Germinal center (tissue), 1 donor: ENCODE measurements at regions not wholly inside any gene's neighbourhood (a gene's known extent, or its start where the extent isn't known, plus 50 kb on each side); places are given as distances from the start of the nearest gene placed in this dataset.
"Not testable (repeated sequence)": the region's sequence is repeated elsewhere in the genome, so short reads cannot be mapped to it uniquely, and the experiment has no call there.

Source experiments
- DNase-seq: peaks from one replicate; pipeline ENCODE4 v3.0.0; 2012; ENCODE audit warnings: mixed read lengths, low spot score

DNA sequence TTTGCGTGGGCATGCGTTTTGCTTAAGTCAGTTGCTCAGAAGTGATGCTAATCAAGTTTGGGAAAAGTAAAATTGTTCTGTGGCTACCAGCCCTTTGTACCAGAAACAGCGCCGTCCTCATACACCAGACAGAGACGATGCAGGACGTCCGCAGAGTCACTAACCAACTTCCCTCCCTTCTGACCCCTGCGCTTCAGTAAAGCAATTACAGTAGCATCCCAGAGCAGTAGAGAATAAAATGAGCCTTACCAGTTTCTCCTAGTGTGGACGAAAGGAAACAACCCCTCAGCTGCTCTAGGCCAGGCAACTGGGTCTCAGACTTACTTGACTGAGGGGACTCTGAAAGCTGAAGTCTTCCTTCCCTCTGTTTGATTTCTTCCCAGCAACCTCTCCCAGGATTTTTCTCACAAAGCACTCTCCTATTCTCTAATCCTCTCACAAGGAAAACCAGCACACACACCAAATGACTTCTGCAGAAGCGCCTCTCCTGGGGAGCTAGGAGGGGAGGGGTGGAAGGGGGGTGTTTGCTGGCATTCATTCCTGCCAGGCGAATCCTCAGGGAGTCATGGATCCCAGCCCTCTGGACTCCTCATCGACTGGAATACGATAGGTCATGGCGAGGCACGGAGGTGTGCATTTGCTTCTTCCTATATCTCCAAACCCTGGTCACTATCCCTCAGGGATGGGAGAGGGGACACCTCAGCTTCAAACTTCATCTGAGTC, 56.0 kb upstream of the MID1 start:
- DNase-seq, result no peak

DNA sequence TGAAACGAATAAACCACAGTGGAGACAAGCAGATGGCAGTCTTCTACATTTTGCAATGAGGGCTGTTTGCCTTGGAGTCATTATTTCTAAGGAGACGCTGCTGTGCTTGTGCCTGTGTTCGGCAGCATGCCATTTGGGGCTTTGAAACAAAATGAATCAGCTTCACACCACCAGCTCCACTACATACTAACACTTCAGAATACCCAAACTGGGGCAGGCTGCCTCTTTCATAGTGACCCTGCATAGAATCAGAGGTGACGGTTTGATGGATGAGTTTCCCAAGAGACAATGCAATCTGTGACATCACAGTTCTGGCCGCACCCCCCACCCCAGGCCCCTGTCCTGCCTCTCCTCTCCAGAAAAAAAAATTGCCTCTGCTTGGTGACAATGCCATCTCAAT, 57.1 kb upstream of the MID1 start:
- no peak for DNase-seq

DNA sequence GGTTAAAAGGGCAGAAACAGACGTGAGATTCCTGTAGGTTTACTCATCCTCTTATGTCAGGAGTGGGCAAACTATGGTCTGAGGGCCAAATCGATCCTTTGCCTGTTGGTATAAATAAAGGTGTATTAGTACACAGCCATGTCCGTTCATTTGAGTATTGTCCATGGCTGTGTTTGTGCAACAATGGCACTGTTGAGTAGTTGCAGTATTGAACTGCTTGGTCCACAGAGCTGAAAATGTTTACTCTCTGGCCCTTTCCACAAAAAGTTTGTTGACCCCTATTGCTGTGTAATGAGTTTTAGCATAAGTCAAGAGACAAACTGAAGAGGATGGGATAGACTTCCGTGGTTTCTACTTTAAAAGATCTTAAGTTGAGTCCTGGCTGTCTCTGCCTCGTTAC, 59.0 kb upstream of the MID1 start:
- no peak for DNase-seq

DNA sequence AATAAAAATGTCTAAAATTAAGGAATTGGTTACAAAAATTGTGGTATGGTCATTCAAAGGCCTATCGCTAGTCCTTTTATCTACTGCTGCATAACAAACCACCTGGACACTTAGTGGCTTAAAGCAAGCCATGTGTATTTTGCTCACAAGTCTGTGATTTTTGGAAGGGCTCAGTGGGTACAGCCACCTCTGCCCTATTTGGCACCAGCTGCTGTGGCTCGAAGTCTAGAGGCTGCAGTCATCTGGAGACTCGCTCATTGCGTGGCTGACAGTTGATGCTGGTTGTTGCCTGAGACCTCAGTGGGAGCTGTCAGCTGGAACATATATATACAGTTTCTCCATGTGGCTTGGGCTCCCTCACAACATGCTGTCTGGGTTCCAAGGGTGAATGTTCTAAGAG, 60.8 kb upstream of the MID1 start:
- no peak for DNase-seq

DNA sequence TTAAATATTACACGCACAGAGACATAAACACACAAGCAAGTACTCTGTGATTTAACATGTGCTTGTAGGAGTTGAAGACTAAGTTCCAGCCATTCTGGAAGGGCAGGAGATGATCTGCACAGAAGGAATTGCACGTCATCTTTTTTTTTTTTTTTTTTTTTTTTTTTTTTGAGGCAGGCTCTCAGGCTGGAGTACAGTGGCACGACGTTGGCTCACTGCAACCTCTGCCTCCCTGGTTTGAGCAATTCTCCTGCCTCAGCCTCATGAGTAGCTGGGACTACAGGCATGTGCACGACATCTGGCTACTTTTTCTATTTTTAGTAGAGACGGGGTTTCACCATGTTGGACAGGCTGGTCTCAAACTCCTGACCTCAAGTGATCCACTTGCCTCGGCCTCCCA, 63.2 kb upstream of the MID1 start:
- not testable (repeated sequence) for DNase-seq

DNA sequence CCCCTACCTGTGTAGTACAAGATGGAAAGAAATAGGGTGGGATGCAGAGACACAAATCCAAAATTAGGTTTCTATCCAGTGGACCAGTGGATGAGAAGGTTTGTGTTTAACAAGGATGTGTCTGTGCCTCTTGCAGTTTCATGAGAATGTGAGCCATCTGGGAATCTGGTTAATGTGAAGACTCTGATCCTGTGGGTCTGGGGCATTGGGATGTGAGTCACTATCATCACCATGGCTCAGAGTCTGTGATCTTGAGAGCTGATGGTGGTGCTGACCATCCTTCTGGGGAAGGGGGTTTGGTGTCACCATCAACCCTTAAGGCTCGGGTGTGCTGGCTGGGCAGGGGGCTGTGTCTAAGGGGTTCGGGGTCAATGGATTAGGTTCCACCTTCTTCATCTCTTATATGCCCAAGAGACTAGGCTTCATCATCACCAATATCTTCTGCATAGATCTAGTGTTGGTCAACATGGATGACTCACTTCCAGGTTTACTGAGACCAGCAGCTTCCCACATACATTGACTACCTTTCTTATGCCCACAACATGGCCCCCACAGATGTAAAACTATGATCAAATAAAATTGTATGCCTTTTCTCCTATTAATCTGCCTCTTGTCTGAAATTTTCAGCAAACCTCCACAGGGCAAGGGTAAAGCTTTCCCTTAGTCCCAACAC, 65.7 kb upstream of the MID1 start:
- no peak for DNase-seq

DNA sequence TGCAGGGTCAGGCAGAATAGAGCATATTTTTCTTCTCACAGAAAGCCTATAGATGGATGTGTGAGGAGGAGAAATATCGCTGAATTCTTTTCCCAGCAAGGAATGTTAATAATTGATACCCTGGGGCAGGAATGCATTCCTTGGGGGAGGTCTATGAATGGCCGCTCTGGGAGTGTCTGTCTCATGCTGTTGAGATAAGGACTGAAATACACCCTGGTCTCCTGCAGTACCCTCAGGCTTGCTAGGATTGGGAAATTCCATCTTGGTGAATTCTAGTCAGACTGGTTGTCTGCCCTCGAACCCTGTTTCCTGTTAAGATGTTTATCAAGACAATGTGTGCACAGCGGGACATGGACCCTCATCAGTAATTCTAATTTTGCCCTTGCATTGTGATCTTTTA, 71.4 kb upstream of the MID1 start:
- DNase-seq, result not testable (repeated sequence)

DNA sequence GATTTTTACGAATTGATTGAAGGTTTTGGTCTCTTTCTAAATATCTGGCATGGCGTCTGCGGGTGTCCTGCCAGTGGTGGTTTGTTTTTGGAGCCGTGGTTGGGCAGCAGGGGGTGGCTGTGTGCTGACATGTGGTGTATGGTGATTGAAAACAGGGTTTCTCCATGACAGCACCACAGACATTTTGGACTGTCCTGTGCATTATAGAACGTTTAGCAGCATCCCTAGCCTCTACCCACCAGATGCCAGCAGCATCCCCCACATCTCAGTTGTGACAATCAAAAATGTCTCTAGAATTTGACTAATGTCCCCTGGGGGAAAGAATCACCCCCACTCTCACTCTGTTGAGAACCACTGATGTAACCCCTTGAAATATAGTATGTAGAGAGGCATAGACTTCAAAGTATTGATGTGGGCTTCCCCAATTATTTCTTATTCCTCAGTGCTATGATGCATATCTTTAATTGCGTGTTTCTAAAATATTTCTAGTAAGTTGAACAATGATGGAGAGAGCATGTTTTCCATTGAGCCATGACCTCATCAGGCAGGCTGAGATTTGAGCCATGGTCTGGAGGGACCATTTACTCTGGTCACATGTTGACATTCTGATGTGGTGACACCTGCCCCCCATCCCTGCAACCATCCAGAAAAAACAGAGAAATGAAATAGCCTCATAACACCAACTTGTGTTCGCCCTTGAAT, 77.4 kb upstream of the MID1 start:
- DNase-seq, result no peak

DNA sequence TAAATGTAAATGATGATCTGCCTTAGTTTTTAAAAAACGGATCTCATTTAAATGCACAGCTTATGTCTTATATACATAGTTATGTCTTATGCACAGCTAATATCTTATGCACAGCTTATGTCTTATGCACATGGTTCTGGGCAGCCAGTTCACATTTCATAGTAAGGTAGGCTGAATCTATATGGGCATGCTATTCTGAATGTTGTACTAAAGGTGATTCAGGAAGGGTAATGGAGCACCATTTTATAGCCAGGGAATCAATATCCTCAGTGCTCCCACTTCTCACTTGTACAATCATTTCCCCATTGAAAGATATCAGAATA, 77.9 kb upstream of the MID1 start:
- DNase-seq, result no peak

DNA sequence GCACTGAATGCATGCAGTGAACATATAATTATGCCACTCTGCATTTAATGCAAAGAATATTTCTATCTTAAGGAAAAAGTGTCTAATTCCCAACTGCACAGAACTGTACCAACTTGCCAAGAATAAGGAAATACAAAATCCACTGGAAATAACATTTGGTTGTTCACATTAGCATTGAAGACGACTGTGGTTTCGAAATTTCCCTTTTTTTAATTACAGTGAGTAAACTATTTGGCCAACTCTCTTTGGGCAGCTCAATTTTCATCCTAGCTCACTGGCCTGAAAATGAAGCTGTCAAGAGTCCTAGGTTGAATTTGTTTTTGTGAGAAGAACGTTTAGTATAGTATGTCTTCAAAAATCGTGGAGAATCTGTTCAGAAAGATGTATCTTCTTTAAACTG, 81.6 kb upstream of the MID1 start:
- no peak for DNase-seq

DNA sequence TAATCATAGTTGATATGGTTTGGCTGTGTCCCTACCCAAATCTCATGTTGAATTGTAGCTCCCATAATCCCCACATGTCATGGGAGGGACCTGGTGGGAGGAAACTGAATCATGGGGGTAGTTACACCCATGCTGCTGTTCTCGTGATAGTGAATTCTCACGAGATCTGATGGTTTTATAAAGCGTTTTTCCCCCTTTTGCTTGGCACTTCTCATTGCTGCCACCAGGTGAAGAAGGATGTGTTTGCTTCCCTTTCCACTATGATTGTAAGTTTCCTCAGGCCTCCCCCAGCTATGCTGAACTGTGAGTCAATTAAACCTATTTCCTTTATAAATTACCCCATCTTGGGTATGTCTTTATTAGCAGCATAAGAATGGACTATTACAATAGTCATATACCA, 86.0 kb upstream of the MID1 start:
- DNase-seq, result not testable (repeated sequence)

DNA sequence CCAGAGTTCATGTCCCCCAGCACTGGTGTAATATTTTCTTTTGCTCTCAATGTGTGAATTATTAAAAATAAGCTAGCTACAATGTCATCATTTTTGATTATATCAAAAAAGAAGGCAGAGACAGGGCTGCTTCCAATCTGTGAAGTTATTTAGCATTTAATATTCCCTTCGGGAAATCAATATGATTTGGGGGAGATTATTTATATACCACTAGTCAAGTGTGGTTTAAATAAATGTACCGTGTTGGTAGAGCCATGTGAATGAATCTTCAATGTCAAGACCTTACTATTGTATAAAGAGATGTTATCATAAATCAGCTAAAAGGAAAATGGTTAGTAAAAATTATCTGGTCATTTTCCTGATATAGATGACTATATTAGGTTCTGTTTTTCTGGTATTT, 87.4 kb upstream of the MID1 start:
- no peak for DNase-seq

DNA sequence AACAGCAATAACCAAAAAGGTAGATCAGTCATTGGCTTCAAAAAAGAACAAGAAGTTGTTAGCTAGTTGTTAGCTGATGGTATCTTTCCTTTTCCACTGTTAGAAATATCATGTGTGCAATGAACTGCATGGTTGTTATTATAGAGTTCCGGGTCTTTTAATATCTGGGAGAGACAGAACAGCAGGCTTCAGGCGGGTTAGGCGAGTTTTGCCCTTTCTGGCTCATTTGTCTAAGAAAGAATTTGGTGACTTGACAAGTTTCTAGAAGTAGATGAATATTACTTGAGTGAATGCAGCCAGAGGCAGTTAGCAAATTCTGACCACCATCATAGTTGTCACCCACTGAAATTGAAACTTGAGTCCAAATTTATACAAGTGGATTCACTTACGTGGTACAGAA, 88.9 kb upstream of the MID1 start:
- DNase-seq, result no peak

DNA sequence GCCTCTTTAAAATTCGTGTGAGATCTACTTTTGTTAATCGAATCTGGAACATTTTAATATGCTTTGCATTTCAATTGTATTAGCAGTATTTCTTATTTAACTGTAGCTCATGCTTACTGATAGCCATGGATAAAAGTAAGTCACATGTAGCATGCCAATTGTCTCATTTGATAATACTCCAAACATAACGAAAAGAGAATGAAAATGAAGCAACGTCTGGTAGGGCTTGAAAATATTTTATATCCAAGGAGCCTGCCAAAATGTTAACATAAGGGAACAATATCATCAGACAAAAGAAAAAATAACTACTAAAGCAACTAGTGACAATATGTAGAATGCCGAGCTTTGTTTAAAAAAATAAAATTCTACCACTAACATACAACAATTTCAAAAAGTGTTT, 94.1 kb upstream of the MID1 start:
- DNase-seq, result no peak

DNA sequence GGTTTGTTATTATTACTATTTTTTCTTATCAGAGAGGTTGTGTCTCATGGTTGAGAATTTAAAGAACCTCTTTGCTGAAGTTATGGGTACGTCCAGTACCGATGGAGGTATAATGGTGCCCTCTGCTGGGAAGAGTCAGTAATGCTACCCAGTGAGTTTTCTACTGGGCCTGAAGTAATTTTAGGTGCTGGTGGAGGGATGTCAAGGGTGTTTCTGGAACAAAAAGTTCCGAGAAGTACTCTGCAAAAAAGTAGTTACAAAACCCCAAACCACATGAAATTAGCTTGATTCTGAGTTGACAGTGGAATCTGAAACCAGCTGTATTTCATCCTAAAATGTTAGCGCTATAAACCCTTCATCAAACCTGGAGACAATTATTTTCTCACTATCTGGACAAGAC, 102.5 kb upstream of the MID1 start:
- peak; percentile 20 for DNase-seq

DNA sequence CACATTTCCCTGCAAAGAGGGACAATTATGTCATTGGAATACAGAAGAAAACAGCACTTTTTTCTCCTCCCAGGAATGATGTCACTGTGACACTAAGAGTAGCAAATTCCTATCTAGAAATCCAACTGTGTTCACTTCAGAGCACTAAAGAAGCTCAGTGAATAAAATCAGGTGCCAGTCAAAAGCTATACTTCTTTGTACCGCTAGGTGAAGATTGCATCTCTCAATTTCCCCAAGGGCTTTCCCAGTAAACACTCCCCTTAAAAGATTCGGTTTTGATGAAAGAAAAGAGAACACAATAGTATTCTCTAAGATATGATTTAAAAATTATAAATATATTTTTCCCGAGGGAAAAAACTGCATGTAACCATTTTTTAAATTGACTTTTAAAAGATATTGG, 104.7 kb upstream of the MID1 start:
- DNase-seq, result peak; percentile 2

DNA sequence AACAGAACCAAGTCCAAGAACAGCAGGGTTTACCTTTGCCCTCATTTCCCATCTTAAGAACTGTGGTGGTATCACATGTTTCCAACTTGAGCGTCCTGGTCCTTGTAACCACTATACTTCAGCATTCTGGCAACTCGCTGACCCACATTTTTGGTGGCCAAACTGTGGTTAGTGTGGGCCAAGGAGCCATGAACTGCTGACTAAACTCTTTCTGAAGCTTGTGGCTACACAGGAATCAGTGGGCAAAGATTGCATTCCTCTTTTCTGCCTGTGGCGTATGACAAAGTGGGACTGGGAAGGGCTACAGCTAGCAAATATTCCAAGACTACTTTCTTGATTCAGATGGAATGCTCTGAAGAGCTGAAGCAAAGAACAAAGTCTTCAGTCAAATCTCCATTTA, 106.3 kb upstream of the MID1 start:
- no peak for DNase-seq

DNA sequence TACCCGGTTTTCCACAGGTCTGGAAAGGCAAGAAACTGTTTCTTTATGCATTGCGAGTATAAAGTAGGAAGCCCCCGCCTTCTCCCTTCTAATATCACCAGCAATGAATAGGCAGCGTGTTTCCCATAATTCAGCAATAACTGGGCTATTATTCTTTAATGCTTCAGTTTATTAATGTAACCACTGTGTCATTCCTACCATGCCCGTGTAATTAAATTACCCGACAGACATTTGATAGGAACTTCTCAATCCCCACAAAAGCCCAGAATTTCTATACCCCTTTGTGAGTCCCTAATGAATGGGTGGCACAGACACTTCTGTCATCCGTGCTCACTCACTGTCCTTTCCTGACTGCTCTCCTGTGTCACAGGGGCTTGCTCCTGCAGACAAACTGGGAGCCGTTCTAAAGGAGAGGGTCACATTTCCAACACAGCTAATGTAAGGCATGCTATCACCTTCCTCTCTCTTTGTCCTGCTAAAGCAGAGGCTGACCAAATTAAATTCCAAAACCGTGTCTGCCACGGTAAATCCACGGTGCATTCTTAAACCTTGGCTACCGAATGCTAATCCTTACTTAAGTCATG, 108.5 kb upstream of the MID1 start:
- no peak for DNase-seq

DNA sequence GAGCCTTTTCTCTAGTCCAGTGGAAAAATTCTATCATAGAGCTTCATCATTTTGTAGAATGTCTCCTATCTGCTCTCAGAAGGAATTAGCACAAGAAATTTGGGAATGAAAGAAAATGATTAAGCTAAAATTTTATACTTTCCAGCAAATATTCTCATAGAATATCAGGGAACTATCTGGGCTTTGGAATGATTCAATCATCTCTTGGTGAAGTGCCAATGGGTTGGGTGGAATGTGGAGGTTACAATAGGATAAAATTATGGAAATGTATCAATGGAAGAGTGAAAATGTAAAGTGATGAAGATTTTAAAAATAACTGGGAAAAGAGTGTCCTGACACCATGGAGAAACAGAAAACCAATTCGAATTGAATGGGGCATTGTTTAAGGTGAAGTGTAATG, 119.0 kb upstream of the MID1 start:
- no peak for DNase-seq

DNA sequence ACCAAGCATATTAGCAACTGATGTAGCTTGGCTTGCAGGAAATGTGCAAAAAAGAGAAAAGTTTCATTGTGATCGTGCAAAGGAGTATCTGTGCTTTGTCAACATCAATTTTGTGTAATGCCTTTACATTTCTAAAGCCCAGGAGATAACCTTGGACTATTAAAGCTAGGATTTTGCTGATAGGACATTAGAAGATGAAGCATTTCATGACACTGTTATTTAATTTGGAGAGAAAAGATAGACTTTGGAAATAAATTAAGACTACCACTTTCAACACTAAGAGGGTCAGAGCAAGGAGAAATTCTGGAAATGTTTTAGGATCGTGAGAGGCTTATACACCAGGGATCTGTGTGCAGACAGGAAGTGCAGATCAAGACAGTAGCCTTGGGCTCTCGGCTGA, 120.6 kb upstream of the MID1 start:
- DNase-seq, result no peak

DNA sequence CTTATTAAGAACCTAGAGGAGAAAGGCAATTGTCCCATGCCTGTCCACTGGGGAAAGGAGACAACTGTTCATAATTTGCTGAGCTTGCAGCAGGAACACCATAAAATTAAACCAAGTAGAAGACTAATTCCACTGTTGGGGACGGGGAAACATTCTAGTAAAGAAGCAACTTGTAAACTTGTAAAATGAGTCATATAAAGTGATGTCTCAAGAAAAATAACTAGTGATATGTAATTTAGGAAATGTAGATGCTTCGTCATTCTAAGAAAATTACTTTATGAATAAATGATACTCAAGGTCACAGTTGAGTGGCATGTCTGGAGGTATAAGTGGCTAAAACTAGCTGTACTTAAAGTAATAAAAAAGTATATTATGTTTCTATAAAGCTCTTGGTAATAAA, 121.2 kb upstream of the MID1 start:
- no peak for DNase-seq

DNA sequence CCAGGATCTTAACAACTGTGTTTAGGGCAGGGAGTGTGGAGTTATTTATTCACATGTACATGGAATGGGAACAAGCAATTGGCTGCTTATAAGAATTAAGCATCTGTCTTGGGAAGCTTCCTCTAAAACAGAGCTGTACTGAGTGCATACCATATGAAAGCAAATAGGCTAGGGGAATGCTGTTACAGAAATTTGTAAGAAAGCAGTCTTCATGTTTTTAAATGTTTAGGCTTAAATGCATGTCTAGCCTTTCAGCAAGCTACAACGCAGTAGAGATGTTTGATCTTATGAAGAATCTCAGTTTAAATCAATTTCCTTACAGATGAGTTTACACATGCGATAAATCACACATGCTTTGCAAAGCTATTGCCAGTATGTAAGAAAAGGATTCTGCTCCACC, 123.1 kb upstream of the MID1 start:
- no peak for DNase-seq

DNA sequence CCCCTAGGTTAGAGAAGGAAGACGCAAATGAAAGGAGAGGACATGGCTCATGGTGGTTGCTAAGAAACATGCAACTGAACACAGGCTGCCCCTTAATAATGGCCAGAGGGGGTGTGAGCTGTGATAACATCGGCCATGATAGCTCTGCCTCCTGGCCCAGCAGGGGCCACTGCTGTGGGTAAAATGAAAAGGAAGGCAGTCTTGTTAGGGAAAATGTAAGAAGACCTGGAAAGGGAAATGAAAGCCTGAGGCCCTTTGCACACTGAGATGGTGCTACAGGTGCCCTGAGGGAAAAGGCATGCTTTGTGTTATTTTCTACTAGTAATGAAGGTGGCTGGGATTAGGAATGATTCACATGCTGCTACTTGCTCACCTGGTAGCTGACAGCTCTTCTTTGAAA, 123.6 kb upstream of the MID1 start:
- no peak for DNase-seq
